Activated CD4-positive, alpha-beta T cell treated with anti-CD3 and anti-CD28 coated beads, Interleukin-2, Interleukin-4, amounts not matched to agents 100 ng/mL and 50 ng/mL, durations not matched to agents 16 hours and 8 hours (primary cell): ENCODE measurements at regions not wholly inside any gene's neighbourhood (a gene's known extent, or its start where the extent isn't known, plus 50 kb on each side); places are given as distances from the start of the nearest gene placed in this dataset.

Experiments
- DNase-seq: peaks from one replicate; pipeline ENCODE4 v3.0.0-alpha.2; 2020; ENCODE audit warnings: low spot score

DNA sequence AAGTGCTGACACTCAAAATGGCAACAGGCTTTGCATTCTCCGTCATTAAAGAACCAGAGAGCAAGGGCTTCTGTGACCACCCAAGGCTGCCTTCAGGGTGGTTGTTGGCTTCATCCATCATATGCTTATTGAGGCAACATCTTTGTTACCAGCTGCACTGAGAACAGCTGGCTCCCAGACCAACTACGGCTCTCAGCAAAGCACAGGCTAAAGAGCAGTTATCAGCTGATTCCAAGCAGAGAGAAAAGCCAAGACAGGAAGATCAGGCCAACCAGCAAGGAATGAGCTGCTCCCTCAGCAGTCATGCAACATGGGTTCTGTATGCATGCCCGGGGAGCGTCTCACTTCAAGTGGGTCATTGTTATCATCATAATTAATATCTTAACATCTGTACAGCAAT lies 358.9 kb downstream of the ACTL7B start:
- DNase-seq, result no peak

DNA sequence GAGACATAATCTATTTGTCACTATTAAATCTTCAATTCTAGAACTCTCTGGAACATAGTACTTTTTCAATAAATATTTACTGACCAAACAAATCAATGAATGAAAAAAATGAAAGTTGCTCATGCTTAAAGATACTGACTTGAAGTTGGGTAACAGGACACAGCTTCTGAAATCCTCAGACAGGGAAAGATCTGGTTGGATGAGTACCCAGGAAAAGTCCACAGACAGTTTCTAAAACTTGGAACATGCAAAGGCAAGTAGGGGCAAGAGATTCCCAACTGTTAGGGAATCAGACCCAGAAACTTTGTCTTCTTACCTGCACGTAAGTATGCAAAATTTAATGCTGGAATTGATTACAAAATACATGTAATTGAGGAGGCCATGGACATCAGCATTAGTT lies 366.2 kb downstream of the ACTL7B start:
- DNase-seq, result no peak

DNA sequence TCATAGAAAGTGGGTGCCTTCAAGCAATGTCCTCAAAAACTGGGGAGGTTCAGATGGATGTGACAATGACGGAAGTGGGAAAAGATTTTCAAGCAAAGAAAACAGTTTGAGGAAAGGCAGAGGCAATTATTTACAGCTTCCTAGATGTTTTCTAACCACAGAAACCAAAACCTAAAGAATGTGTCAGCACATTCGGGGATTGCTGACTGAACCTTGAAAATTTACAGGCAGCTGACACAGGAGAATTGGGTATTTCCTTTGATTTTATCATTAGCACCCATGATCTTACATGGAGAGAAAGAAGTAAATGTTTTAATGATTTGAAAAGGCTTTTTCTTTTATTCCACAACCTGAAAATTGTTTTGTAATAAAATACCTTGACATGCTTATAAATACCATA lies 369.0 kb downstream of the ACTL7B start:
- DNase-seq, result no peak

DNA sequence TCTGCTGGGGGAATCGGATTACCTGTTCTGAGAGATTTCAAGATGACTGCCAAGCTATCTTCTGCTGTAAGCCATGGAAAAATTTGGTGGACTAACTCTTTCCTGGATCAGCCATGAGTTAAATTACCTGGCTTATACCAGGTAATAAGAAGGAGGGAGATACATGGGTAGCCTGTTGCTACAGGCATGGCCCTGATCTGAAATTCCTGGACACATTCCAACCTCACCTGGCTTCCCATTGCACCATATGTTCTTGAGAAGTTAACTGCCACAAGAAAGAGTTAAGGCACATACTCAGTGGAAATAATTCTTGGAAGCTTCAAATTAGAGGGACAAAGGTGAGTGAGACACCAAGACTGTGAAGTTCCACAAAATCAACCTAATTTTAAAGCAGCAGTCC lies 371.3 kb downstream of the ACTL7B start:
- DNase-seq, result no peak

DNA sequence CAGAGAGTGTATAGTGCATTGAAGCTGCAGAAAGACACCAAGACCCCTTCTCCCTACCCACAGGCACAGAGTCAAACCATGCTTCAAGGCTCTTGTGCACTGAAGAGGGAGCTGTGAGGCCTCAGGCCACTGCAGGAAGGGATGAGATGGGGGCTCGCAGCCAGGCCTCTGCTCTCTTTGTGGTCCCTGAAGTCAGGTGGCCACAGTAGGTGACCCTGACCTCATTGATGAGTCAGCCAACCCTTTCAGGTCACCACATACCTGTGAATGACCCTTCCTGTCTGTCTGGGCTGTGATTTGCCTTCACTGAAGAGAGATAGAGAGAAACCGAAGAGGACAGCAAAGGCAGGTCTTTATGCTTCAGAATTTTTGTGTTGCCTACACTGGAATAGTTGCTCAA lies 372.1 kb downstream of the ACTL7B start:
- DNase-seq, result no peak

DNA sequence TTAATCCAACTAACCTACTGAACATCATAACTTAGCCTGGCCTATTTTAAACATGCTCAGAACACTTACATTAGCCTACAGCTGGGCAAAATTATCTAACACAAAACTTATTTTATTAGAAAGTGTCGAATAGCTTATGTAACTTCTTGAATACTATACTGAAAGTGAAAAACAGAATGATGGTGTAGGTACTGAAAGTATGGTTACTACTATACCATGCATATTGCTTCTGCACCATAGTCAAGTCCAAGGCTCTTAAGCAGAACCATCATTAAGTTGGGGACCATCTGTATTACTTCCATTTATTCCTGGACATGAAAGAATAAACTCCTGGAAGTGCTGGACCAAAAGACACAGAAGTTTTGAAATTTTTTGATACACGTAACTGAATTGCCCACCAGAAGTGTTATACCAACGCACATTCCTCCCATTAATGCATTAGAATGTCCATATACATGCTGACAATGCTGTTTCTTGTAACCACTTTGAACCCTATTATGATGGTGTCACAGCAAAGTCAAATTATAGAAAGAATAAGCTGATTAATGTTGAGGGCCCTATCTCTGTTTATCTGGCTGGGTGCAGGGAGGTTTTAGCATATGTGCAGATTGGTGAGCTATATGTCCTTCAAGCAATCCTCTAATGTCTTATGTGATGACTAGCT lies 375.7 kb downstream of the ACTL7B start:
- DNase-seq, result no peak

DNA sequence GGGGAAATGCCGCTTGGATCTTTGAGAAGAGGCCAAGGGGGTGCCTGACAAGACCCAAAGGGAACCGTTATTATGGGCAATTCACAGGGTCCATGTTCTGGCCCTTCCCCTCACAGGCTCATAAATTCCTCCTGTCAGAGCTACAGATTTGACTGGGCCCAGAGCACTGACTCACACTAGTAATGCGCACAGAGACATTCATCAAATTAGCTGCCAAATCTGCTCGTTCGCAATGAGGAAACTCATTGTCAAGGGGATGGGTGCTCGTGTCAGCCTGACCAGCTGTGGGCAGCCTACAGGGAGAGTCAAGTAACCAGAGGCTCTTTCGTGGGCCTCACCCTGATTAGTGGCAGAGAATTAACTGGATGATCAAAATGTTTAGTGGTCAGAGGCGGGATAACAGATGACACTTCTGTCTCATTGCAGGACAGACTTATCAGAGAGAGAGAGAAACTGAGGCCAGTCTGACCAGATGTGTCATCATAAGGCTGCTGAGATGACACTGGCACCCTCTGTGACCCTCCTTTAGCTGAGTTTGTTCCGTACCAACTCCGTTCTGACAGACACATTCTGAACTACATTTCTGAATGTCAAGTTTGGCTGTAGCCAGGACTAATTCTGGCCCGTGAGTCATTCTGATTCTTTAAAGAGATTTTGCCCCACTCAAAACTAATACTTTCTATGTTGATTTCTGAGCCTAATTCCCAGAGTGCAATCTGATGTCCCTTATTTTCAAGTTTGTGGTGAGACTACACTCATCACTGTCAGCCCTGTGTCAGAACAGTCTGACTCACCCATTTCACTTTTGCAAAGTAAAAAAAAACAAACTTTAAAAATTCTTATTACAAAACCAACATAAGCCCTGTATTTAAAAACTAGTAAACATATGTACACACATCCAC lies 377.1 kb downstream of the ACTL7B start:
- peak; percentile 31 for DNase-seq

DNA sequence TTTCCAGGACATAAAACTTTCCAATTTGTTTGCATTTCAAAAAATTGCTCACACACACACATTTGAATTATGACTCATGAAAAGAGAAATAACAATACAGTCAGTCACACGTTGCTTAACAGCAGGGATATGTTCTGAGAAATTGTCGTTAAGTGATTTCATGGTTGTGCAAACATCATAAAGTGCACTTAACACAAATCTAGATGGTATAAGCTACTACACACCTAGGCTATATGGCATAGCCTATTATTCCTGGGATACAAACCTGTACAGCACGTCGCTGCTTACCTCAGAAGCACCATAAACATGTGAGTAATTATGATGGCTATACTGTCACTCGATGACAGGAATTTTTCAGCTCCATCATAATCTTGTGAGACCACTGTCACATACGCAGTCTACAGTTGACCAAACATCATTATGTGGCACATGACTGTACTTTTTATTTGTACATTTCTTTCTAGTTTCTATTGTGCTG lies 378.2 kb downstream of the ACTL7B start:
- no peak for DNase-seq

DNA sequence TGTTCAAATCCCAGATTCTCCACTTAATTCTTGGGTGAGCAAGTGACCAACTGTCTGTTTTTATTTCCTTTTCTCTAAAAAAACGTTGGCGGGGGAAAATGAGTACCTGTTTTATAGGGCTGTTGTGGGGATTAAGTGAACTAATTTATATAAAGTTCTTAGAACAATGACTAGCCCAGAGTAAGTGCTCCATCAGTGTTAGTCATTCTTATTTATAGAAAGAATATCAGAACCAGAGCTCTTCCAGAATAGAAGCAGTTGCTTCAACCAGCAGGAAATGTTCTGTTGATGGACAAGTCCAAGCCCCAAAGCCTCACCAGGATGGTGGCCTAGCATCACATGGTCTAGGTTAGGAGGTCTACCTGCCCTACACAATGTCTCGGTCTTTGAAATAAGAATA lies 379.2 kb downstream of the ACTL7B start:
- DNase-seq, result no peak

DNA sequence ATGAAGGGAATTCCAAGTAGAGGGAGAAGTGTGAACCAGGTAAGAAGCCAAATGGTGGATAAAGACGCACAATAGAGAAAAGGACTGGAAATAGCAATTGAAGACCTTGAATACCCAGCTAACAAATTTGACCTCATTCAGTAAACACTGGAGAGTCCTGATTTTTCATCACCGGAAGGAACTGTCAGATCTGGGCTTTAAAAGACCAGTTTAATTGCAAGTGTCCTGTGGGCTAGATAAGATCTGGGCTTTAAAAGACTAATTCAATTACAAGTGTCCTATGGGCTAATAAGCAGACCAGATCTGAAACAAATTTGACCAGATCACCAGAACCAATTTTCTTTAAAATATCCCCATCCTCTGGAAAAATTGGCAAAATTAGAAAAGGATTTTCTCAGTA lies 380.0 kb downstream of the ACTL7B start:
- no peak for DNase-seq

DNA sequence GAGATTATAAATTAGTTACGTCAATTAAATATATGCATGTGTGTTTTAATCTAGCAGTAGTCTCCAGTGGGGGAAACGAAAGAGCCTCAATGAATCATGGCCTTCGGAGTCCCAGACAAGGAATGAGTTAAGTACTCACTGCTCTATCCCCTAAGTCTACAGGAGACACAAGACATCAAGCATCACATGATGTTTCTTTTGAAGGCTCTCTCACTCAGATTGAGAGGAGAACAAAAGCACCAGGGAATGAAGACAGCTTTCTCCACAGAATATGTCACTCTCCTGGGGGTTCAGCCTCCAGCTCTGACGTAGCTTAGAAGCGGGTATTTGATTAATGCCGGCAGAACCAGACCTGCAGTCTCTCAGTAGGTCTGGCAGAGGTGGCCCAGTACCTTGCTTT lies 381.4 kb downstream of the ACTL7B start:
- DNase-seq, result no peak

DNA sequence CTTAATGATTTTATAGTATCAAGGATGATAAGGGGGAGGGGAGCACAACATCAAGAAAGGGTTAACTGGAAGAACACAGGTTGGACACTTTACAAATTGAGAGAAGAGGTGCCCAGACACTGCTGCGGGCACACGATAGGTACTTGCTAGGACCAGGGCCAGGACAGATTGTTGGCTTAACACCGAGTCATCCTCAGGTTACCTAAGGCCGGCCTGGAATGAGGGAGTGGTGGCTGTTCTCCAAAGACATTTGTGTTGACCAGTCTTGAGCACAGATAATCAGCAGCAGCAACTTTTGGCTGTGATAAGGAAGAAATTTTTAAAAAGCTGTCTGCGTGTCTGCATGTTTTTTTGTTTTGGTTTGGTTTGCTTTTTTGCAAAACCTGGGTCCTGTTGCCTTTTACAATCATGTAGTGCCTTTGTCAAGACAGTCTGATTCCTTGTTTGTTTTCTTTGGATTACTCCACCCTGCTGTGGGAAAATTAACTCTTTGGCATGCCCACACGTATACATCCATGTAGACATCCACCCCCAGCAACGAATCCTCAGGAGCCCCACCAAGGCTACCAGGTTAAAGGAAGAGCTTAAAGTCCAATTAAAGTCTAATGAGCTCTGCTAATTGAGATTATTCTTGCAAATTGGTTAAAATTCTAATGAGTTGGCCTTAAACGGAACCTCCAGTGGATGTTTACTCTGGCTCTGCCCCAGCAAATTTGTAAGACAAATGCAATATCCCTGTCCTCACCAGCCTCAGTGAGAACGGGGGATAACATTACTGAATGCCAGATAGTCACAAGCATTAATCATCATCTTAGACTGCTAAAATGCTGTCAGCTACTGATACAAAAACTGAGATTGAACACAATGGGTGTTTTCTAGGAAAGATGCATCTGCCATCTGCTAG lies 382.3 kb downstream of the ACTL7B start:
- no peak for DNase-seq

DNA sequence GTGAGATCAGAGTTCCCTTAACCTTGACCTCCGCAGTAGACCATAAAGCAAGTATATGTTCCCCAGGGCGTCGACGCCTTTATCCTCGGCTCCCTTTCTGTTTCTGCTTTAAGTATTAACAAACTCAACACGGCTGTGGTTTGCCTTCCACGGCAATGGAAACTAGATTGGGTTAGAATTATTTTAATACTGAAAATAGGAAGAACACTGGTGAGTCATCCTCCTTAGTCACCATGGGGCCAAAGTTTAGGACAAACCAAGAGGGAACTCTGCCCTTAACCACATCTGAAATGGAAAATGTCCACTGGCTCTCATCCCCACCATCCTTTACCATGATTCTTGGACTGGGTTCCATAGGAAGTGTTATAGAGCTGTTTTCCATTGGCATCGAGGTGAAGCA lies 386.1 kb downstream of the ACTL7B start:
- no peak for DNase-seq

DNA sequence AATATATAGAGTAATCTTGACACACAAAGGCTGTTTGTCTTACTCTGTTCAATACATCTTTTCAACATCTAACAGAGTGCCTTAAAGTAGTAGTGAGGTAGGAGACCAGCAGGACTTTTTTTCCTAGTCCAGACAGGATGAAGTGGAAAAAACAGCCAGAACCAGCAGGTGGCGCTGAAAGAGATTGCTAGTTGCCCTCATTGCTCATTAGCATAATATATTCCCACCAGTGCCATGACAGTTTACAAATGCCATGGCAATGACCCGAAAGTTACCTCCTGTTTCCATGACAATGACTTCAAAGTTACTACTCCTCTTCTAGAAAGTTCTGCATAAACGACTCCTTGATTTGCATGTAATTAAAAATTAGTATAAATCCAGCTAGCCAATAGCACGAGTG lies 387.4 kb downstream of the ACTL7B start:
- DNase-seq, result peak; percentile 19

DNA sequence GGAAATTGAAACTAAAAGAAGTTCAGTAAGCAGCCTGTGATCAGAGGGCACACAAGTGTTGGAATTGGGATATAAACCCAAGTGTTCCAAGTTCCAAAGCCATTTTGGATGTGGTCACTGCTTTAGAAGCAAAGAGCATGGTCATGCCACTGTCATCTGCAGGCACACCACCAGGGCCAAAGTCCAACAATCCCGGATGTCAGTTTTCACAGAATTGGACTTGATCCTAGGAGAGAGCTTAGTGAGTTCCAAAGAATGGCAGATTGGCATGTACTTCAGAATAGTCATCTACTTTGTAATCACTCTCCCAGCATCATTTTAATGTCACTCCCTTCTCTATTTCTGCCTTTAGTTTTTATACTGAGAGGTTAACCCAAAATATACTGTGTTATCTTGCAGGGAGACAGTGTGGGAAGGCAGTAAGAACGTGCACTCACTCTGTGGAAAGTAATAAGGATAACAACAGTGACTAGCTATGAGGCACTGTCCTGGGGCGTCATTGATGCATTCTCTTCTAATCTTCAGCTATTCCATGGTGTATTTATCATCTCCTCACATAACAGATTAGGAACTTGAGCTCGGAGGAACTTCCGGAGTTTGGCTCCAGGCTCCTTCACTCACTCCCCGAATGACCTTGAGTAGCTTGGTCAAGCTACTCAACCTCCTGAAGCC lies 388.0 kb downstream of the ACTL7B start:
- no peak for DNase-seq

DNA sequence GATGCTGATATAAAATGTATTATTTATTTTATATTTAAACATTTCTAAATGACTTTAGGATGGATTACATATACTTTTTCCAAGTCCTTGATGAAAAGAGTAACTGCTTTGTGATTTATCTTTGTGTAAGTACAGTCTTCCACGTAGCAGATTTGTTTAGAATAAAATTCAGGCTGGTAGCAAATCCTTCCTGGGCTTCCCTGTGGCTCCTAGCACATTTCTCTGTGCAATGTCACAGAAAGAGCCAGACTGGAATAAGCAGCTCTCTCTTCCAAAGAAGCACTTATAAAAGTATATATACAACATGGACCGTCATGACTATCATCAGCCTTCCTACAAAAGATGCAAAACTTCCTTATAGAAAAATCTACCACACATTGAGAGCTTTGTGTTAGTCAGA lies 388.6 kb downstream of the ACTL7B start:
- DNase-seq, result no peak

DNA sequence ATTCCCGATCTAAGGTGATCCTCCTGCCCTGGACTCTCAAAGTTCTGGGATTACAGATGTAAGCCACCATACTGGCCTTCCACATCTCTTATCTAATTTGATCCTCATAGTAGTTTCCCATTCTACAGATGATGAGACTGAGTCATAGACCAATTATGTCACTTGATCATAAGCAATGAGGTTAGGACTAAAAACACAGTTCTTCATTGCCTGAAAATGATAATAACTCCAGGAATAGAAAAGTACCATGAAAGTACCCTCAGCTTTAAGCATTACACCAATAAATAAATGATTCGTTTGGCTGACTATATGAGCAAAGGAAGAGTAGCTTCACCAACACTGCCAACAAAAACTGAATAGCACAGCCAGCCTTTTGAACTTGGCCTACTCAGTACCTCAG lies 389.5 kb downstream of the ACTL7B start:
- DNase-seq, result no peak

DNA sequence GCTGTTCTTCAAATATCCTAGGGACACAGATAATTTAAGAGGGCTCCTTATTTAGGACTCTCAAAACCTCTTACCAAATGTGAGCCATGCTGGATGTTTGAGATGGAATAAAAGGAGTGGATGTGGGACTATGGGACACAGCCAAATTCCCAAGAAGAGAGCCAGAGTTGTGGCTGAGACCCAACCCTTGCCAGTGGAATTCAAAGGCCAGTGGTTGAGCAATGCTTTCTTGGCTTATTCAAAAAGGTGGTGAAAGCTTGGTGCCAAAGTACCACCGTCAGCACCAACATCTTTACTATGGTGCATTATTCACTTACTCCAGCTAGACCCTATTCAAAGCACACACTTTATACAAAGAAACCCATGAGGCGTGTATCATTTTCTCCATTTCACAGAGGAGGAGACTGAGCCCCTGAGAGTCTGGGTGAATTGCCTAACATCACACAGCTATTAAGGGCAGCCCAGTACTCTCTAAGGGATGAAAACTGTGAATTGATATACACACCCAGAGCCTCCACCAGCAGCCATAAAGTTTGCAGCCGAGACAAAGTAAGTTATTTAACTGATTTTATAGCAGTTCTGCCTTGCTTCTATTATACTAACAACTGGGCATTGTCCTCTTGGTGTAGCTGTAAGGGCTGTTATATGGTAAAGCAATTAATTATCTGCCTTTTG lies 391.7 kb downstream of the ACTL7B start:
- DNase-seq, result no peak

DNA sequence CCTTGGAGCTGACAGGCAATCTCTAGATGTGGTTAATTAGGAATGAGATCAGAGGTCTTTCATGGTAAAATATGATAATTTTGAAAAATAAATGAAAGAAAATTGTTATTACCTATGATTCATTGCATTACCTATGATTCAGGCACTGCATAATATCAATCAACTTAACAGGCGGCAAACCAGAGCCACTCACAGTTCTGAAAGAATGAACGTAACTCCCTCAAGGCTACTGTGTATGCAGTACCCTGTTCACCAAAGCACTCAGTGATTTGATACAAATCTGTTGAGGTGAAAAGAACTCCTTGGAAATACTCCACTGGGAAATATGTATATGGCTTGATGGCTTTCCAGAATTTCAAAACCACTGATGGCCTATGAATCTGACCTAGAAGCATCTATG lies 398.9 kb downstream of the ACTL7B start:
- no peak for DNase-seq

DNA sequence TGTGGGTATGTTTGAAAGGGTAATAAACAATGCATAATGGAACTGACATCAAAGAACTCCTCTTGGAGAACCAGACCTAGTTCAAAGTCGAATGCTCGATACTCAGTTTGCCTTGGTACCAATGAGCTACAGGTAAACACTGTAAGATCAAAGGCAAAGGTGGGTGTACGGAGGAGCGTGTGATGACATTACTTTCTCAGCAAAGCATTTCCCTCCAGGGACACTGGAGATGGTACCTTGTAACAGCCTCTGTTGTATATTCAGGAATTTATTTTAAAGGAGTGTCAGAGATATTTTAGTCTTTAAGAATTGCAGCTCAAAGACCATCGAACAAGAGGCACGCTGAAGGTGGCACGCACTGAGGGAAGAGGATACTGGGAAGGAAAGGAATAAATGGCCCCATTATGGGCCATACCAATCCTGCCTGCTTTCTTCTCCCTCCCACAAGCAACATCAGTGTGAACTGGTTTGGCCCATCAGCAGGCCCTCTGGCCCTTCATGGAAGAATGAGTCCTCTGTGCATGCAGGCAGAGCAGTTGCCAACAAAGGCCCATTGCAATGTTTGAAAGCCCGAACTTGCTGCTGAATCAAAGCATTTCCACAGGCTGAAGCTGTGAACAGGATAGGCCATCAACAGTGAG lies 410.2 kb downstream of the ACTL7B start:
- DNase-seq, result no peak
